Panc1 (cell line): ENCODE measurements at regions not wholly inside any gene's neighbourhood (a gene's known extent, or its start where the extent isn't known, plus 50 kb on each side); places are given as distances from the start of the nearest gene placed in this dataset.

Source experiments
- CTCF ChIP-seq: fragments of 450-650 bp; IDR thresholded peaks from 2 replicates; pipeline ENCODE4 v1.5.1; 2017; ENCODE audit warnings: mild to moderate bottlenecking
- POLR2AphosphoS5 ChIP-seq: IDR thresholded peaks from 2 replicates; pipeline ENCODE4 v1.6.1; 2012; ENCODE audit warnings: mild to moderate bottlenecking, low read depth, low read length, moderate library complexity
- REST ChIP-seq, 2 experiments: IDR thresholded peaks; 2 replicates each; pipeline ENCODE4 v1.6.1; 2011 to 2012; ENCODE audit warnings: low read depth in 2 of 2, control low read depth in 1 of 2, low read length in 1 of 2, mild to moderate bottlenecking in 1 of 2, moderate library complexity in 1 of 2; ENCODE audit not compliant: insufficient read depth in 1 of 2
- SIN3A ChIP-seq: IDR thresholded peaks from 2 replicates; pipeline ENCODE4 v1.6.1; 2012; ENCODE audit warnings: low read depth, mild to moderate bottlenecking, low read length, moderate library complexity, borderline replicate concordance; ENCODE audit not compliant: insufficient read depth
- TCF7L2 ChIP-seq: IDR thresholded peaks from 2 replicates; pipeline ENCODE4 v1.6.1; 2011; ENCODE audit warnings: mild to moderate bottlenecking, low read depth, low read length, inconsistent platforms

- TF ChIP-seq CTCF (no peak), SIN3A (no peak), POLR2AphosphoS5 (no peak), REST (IDR thresholded peaks at IDR 0.05; ENCODE audit: insufficient read depth in 1 of 2, low read depth in 2 of 2, low read length in 1 of 2) (no peak), TCF7L2 (no peak)
Measured at GRCh38 chr1:82991569-82991968, 1007.4 kb downstream of the TTLL7 start.
